ENCODE measurements at regions not wholly inside any gene's neighbourhood (a gene's known extent, or its start where the extent isn't known, plus 50 kb on each side); places are given as distances from the start of the nearest gene placed in this dataset.

- no peak for DNase-seq
Measured at GRCh38 chrX:9318213-9318612, 146.6 kb upstream of the TBL1X start.

DNA sequence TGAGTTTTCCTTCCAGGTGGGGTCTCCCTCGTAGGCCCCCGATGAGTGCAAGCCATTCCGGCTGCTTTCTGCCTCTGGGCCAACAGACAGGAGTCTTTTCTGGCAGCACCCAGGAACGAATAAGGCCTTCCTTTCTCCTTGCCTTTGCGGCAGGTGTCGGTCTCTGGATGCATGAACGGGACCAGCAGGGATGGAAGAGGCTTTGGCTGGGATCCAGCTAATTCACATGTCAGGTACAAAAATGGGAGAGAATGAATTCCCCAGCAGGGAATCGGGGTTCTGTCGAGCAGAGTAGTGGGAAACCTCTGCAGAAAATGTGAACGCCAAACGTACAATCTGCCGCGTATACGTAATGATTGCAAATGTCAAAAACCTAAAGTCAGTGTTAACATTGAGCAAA lies 146.1 kb upstream of the TBL1X start:
- DNase-seq = no peak

DNA sequence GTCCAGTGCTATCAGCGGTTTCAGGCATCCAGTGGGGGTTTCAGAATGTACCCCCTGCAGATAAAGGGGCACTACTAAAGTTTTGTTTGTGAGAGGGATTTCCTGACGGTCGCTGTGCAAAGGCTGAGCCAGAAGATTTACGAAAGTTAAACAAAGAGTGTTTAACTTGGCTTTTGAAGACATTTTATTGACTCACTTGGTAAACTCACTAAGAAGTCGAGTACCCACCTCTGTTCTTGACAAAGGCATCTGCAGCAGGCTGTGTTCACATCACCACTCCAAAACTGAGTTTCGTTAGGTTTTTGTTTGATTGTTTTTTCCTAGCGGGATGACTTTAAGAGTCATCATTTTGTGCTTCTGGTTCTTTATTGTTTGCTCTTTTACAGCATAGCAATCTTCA lies 143.9 kb upstream of the TBL1X start:
- DNase-seq = no peak

GRCh38 chrX:9324676-9325075 lies 140.2 kb upstream of the TBL1X start:
- no peak for DNase-seq

- peak; percentile 70 for DNase-seq
Measured at GRCh38 chrX:9326369-9326768, 138.5 kb upstream of the TBL1X start.

- no peak for DNase-seq
Measured at GRCh38 chrX:9327086-9327746, 137.6 kb upstream of the TBL1X start.

- peak; percentile 79 for DNase-seq
Measured at GRCh38 chrX:9327747-9328145, 137.1 kb upstream of the TBL1X start.

GRCh38 chrX:9329056-9329455 lies 135.8 kb upstream of the TBL1X start:
- no peak for DNase-seq

DNA sequence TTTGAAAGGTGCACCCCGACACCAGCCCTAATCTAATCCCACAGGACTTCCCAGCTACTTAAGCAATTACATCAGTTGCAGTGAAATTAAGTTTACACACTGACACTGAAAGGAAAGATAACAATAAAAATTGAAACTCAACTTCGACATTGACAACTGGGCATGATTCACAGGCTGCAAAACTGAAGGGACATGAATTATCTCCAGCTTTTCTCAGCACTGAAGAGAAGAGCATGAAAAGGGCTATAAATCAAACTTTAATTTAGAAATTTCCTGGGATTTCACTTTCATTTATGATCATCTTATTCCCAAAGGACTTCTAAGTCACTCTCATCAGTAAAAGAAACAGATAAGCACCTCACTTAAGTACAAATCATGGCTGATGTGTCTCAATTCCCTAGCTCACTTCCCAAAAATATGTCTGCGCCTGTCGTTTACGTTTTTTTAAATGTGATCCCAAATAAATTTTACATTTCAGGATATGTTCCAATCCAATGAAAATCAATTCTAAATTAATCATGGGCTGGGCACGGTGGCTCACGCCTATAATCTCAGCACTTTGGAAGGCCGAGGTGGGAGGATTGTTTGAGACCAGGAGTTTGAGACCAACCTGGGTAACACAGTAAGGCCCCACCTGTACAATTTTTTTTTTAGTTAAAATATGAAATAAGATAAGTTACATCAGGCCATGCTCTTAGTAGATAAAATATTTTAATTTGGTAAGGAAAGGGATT lies 134.4 kb upstream of the TBL1X start:
- no peak for DNase-seq

DNA sequence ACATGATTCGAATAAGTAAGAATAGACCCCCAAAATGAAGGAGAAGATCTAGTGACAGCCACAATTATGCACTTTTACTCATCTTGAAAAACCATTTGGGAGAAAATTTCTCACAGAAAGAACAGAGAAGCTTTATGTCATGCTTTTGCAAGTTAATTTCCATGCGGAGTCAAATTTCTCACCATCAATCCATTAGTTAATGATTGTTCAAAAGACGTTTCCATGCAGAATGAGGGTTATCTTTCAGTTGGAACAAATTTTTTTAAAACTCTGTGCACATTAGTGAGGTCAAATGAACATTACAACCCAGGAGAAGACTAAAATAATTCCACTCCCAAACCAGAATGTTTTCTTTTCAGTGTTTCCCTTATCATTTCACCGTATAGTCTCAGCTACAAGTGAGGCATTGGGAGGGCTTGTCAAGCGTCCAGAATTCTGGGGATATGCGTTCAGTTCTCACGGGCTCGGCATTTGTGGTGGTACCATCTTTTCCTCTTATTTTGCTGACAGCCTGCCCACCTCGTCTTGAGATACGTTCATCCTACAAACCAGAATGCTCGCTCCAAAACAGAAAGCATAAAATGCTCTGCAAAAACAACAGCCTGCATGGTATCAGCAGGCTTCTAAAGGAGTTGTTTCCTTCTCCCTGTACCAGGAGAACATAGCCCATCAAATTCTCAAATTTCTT lies 130.8 kb upstream of the TBL1X start:
- no peak for DNase-seq

DNA sequence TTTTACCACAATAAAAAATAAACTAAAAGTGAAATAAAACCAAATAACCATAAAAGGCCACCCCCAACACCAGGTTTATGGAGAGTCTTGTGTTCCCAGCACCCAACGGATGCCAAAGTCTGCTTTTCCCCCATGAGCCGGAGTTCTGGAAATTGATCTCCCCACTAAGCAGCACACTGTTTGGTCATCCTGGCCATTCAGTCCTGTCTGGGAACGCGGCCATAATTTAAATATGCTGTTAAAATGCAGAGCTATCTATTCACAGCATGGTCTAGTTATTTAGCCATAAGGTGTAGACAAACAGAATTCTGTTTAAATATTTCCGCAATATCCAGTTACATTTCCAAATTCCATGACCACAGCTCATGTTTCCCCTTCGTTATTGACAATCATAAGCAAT lies 129.6 kb upstream of the TBL1X start:
- no peak for DNase-seq

DNA sequence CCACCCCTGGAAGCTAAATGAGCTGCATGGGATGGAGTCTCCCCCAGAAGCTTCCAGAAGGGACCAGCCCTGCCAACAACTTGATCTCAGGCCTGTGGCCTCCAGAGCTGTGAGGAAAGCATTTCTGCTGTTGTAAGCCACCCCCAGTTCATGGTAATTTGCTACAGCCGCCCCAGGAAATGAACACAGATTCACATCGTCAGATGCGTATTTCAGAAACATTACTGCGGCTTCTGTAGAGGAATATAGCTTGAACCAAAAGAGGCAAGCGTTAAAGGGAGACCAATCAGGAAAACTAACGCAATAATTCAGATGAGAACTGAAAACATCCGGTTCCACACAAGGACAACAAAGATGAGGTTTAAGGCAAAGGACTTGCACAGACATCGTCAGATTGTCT lies 128.4 kb upstream of the TBL1X start:
- no peak for DNase-seq

- peak; percentile 48 for DNase-seq
Measured at GRCh38 chrX:9337046-9337445, 127.8 kb upstream of the TBL1X start.

DNA sequence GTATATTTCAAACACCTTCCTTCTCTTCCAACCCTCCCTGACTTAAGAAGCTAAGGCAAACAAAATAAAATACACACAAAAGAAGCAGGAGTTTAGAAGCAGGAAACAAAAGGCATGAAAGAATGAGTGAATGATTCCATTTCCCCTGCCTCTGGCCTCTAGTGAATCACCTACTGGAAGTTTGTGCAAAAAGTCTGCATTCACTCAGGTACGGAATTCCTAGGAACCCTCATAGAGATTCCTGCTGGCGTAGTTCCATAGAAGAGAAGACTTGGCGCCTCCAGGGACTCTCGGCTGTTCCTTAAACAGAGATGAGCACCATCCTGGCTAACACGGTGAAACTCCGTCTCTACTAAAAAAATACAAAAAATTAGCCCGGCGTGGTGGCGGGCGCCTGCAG lies 125.9 kb upstream of the TBL1X start:
- no peak for DNase-seq

- no peak for DNase-seq
Measured at GRCh38 chrX:9339603-9340491, 125.0 kb upstream of the TBL1X start.

GRCh38 chrX:9340598-9341290 lies 124.1 kb upstream of the TBL1X start:
- DNase-seq = peak; percentile 80

DNA sequence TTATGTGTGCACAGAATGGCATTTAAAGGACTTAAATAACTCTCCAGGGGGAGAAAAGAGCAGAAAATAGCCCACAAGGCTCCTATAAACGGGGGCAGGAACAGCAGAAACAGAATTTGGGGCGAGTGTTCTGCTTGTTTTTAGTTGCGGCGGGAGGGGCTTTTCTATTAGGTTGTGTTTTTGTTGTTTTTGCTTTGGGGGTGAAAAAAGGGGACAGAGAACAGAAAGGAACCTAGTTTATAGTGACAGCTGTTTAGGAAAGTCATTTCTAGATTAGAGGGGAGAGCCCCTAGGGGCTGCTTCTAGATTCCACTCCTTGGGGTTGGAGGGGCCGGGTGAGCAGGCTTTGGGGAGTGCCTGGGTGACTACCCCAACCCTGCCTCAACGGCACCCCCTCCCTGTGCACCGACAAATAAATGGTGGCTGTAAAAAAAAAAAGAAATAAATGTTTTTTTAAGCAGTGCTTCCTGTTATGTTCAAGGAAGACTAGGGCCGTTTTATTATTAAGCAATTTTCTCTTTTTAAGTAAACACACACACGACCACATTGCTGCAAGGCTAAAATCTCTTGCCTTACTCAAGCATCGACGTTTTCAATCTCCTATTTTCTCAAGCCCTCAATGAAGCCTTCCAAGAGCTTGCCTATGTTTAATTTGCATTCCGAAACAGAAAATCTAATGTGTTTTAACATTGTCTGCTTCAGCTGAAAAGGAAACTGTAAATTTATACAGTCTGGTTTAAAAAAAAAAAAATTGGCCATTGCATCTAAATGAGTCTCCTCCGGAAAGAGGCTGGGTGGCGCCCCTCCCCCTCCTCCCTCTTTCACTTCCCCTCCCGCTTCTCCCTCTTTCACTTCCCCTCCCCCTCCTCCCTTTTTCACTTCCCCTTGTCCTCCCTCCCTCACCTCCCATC lies 123.3 kb upstream of the TBL1X start:
- DNase-seq = peak; percentile 80

DNA sequence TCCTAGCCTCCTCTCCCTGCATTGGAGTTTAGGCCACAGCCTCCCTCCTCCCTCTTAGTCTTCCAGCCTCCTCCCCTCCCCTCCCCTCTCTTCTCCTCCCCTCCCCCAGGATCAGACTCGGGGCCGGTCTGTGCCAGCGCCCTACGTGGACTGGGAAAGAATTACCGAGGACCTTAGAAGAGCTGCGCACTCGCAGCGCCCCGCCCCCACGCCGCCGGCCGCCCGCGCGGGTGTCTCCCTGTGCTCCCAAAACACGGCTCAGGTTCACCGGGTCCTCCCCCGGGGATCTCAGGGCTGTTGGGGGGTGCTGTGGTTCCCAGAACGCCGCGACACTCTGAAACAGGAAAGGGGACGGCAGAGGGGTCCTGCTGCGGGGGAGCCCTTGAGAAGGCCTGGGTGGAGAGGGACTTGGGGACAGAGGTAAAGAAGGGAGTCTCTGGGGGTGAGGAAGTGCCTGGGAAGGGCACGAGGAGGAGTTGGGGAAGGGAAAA lies 122.3 kb upstream of the TBL1X start:
- peak; percentile 93 for DNase-seq

- no peak for DNase-seq
Measured at GRCh38 chrX:9343971-9344370, 120.9 kb upstream of the TBL1X start.

GRCh38 chrX:9345957-9346356 lies 118.9 kb upstream of the TBL1X start:
- no peak for DNase-seq

Data from fibroblast of skin of right biceps (primary cell).